ENCODE measurements at regions not wholly inside any gene's neighbourhood (a gene's known extent, or its start where the extent isn't known, plus 50 kb on each side); places are given as distances from the start of the nearest gene placed in this dataset.
"Not testable (repeated sequence)": the region's sequence is repeated elsewhere in the genome, so short reads cannot be mapped to it uniquely, and the experiment has no call there.

DNA sequence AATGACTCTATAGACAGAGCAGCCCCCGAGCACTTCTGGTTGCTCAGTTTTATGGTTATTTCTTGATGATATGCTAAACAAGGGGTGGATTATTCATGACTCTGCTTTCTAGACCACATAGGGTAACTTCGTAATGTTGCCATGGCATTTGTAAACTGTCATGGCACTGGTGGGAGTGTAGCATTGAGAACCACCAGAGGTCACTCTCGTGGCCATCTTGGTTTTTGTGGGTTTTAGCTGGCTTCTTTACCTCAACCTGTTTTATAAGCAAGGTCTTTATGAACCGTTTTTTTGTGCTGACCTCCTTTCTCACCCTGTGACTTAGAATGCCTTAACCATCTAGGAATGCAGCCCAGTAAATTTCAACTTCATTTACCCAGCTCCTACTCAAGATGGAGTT lies 1036.2 kb upstream of the FLRT2 start:
- POLR2A ChIA-PET, result no interaction called here
- TF ChIP-seq CTCF (IDR thresholded peaks at IDR 0.05) (no peak), REST (IDR thresholded peaks at IDR 0.05; ENCODE audit: insufficient read depth in 1 of 2, low read depth in 2 of 2, low read length in 1 of 2) (no peak)
- H3K27me3 ChIP-seq (ENCODE audit: control insufficient read depth, insufficient read depth, low read length), result no peaks in the 10 kb centered on the region
- no TSS peak for BruUV-seq (replicated peaks)
- H3K4me3 ChIP-seq (ENCODE audit: low read depth in 2 of 2, low read length in 2 of 2), result no peak overlapping the region
- CTCF ChIA-PET, result no interaction called here
- no peaks in the 10 kb centered on the region for H3K4me1 ChIP-seq (ENCODE audit: control insufficient read depth, insufficient read depth, low read length)
- ATAC-seq (no peak), DNase-seq (ENCODE audit: low read depth, low spot score) (no peak)
- no peaks in the 10 kb centered on the region for H3K9me3 ChIP-seq (ENCODE audit: control insufficient read depth, insufficient read depth, low read depth, low read length)
- H3K36me3 ChIP-seq (ENCODE audit: control insufficient read depth, insufficient read depth, low read length), result no peaks in the 10 kb centered on the region
- no peak overlapping the region for H3K27ac ChIP-seq (ENCODE audit: low read length)
- in situ Hi-C loops (cut with HindIII; ENCODE audit: low pct_unique_long_range_greater_than_20kb, low sequenced_read_pairs) (no loop called here), intact Hi-C loops (cut with micrococcal nuclease; ENCODE audit: unreplicated experiment) (no loop called here)

DNA sequence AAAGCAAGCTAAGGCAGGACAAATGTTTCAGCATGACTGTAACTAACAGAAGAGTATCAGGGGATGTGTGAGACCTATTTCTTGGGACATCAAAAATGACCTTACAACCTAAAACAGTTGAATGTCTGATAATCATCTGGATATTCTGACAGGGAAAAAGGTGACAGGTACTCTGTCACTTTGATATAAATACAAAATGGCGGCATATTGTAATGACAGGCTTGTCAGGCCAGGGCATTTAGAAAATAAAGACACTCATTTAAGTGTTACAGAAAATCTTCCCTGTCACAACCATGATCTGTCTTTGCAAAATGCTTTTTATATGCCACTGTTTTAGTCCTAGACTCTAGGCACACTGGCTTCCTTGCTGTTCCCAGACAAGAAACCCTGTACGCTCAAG lies 1033.3 kb upstream of the FLRT2 start:
- Histone ChIP-seq H3K9me3 (ENCODE audit: control insufficient read depth, insufficient read depth, low read depth, low read length) (no peaks in the 10 kb centered on the region), H3K27ac (ENCODE audit: low read length) (no peak overlapping the region), H3K4me3 (ENCODE audit: low read depth in 2 of 2, low read length in 2 of 2) (no peak overlapping the region), H3K36me3 (ENCODE audit: control insufficient read depth, insufficient read depth, low read length) (no peaks in the 10 kb centered on the region), H3K27me3 (ENCODE audit: control insufficient read depth, insufficient read depth, low read length) (no peaks in the 10 kb centered on the region), H3K4me1 (ENCODE audit: control insufficient read depth, insufficient read depth, low read length) (no peaks in the 10 kb centered on the region)
- intact Hi-C loops (cut with micrococcal nuclease; ENCODE audit: unreplicated experiment), result no loop called here
- no peak for DNase-seq (ENCODE audit: low read depth, low spot score)
- POLR2A ChIA-PET, result no interaction called here
- in situ Hi-C loops (cut with HindIII; ENCODE audit: low pct_unique_long_range_greater_than_20kb, low sequenced_read_pairs), result no loop called here
- CTCF ChIA-PET, result no interaction called here
- ATAC-seq, result no peak
- BruUV-seq (replicated peaks), result no TSS peak
- TF ChIP-seq POLR2AphosphoS5 (IDR thresholded peaks at IDR 0.05; ENCODE audit: low read depth, low read length), result no peak
- no peak for TF ChIP-seq SIN3A (IDR thresholded peaks at IDR 0.05; ENCODE audit: borderline replicate concordance, insufficient read depth, low read depth, low read length)
- TF ChIP-seq TCF7L2 (IDR thresholded peaks at IDR 0.05; ENCODE audit: low read depth, low read length), result no peak
- no peak for TF ChIP-seq CTCF (IDR thresholded peaks at IDR 0.05)
- no peak for TF ChIP-seq REST (IDR thresholded peaks at IDR 0.05; ENCODE audit: insufficient read depth in 1 of 2, low read depth in 2 of 2, low read length in 1 of 2)

DNA sequence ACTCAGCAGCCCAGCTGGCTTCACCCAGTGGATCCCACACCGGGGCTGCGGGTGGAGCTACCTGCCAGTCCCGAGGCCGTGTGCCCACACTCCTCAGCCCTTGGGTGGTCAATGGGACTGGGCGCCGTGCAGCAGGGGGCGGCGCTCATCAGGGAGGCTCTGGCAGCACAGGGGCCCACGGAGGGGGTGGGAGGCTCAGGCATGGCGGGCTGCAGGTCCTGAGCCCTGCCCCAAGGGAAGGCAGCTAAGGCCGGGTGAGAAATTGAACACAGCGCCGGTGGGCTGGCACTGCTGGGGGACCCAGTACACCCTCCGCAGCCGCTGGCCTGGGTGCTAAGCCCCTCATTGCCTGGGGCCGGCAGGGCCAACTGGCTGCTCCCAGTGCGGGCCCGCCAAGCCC lies 1017.1 kb upstream of the FLRT2 start:
- in situ Hi-C loops (cut with HindIII; ENCODE audit: low pct_unique_long_range_greater_than_20kb, low sequenced_read_pairs); ATAC-seq; H3K4me1 ChIP-seq (ENCODE audit: control insufficient read depth, insufficient read depth, low read length); intact Hi-C loops (cut with micrococcal nuclease; ENCODE audit: unreplicated experiment); H3K27me3 ChIP-seq (ENCODE audit: control insufficient read depth, insufficient read depth, low read length); H3K4me3 ChIP-seq (ENCODE audit: low read depth in 2 of 2, low read length in 2 of 2); H3K27ac ChIP-seq (ENCODE audit: low read length); POLR2A ChIA-PET; CTCF ChIA-PET; H3K36me3 ChIP-seq (ENCODE audit: control insufficient read depth, insufficient read depth, low read length); H3K9me3 ChIP-seq (ENCODE audit: control insufficient read depth, insufficient read depth, low read depth, low read length); DNase-seq (ENCODE audit: low read depth, low spot score); BruUV-seq (replicated peaks): not testable (repeated sequence)
